Activated CD4-positive, alpha-beta T cell treated with anti-CD3 and anti-CD28 coated beads, Interleukin-2, amount 10 ng/mL, durations not matched to agents 24 days and 14 days (primary cell): ENCODE measurements at regions not wholly inside any gene's neighbourhood (a gene's known extent, or its start where the extent isn't known, plus 50 kb on each side); places are given as distances from the start of the nearest gene placed in this dataset.

Experiments used
- DNase-seq: peaks from one replicate; pipeline ENCODE4 v3.0.0; 2022
- H3K27ac Mint-ChIP-seq: one replicate; pipeline ENCODE4 v1.8.0; 2022; ENCODE audit warnings: mild to moderate bottlenecking, mixed read lengths
- H3K27me3 Mint-ChIP-seq: one replicate; pipeline ENCODE4 v1.8.0; 2022; ENCODE audit warnings: mixed read lengths
- H3K36me3 Mint-ChIP-seq: one replicate; pipeline ENCODE4 v1.8.0; 2022; ENCODE audit warnings: low read depth, mild to moderate bottlenecking, mixed read lengths
- H3K4me1 Mint-ChIP-seq: one replicate; pipeline ENCODE4 v1.8.0; 2021; ENCODE audit warnings: mixed read lengths
- H3K4me3 Mint-ChIP-seq: one replicate; pipeline ENCODE4 v1.8.0; 2022; ENCODE audit warnings: mild to moderate bottlenecking, moderate library complexity, mixed read lengths
- H3K9me3 Mint-ChIP-seq: one replicate; pipeline ENCODE4 v1.8.0; 2021; ENCODE audit warnings: mixed read lengths
- intact Hi-C: fragments of 100-400 bp; cut with micrococcal nuclease; formaldehyde crosslinking; loops from one replicate; pipeline ENCODE4 v1.15.1; 2023

DNA sequence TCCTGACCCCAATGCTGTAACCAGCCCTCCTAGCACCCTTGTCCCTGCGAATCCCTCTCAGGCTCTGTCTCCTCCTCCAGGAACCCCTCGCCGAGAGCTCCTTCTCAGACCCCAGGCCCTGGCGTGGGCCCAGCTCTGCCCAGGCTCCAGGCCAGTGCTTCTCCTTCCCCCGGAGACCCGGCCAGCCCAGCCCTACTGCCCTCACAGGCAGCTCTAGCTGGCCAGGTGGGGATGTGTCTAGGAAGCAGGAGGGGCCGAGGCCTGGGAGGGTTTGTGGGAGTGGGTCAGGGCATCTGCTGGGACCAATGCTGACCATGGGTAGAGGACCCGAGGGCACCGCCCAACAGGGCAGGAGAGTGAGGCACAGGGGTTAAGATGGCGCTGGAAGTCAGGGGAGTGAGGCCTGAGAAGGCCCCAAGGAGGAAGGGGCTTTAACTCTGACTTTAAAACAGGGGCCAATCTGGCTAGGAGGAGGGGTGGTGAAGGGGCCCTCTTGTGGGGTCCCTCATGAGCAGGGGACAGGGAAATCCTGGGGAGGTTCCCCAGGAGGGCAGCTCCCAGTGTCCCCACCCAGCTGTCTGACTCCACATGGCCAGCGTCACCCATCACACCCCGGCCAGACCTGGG, 64.7 kb upstream of the NKX1-1 start:
- DNase-seq = no peak
- peaks cover 18% of the 10 kb centered on the region for H3K9me3 Mint-ChIP-seq
- intact Hi-C loops = no loop called here
- H3K4me1 Mint-ChIP-seq = no peaks in the 10 kb centered on the region
- no peak overlapping the region for H3K4me3 Mint-ChIP-seq
- H3K36me3 Mint-ChIP-seq = no peaks in the 10 kb centered on the region
- peaks cover 4% of the 10 kb centered on the region for H3K27me3 Mint-ChIP-seq
- no peak overlapping the region for H3K27ac Mint-ChIP-seq

DNA sequence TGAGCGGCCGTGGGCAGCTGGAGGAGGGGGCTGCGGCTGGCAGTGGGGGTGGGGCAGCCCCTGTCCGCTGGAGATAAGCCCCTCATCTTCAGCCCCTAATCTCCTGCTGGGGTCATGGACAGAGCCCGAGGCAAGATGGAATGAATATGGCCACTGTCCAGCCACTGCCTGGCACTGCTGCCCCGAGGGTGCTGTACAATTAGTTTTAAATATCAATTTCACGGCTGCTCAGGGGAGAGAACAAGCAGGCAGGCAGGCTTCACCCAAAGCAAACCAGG, 64.1 kb upstream of the NKX1-1 start:
- Mint-ChIP-seq H3K4me3 (no peak overlapping the region), H3K4me1 (no peaks in the 10 kb centered on the region)

DNA sequence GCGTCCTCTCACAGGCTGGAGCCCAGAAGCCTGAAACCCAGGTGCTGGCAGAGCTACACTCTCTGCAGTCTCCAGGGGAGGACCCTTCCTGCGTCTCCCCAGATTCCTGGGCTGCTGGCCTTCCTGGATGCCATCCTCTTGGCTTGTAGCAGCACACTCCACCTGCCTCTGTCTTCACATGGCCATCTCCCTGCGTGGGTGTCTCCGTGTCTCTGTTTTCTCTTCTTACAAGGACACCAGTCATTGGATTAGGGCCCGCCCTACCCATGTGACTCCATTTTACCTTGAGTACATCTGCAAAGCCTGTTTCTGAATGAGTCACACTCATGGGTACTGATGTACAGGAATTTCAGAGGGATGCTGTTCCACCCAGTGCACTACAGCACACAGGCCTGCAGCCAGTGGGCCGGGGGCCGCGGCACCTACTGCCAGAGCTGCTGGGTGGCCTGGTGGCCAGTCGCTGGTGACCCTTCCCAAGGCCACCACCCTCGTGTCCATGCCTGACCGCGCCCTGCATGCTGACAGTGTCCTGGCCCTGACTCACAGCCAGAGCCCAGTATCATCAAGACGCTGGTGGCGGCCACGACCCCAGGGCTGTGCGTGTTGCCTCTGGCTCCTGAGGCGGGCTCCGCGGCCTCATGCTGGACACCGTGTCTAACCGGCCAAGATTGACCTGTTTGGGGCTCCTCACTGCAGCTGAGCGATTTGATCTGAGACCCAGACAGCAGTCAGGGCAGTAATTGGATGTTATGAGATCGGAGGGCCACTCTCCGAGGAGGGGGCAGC, 63.6 kb upstream of the NKX1-1 start:
- peaks cover 4% of the 10 kb centered on the region for H3K27me3 Mint-ChIP-seq
- H3K4me3 Mint-ChIP-seq = no peak overlapping the region
- DNase-seq = no peak
- H3K27ac Mint-ChIP-seq = no peak overlapping the region
- H3K4me1 Mint-ChIP-seq = no peaks in the 10 kb centered on the region
- intact Hi-C loops = no loop called here
- H3K36me3 Mint-ChIP-seq = no peaks in the 10 kb centered on the region
- peaks cover 12% of the 10 kb centered on the region for H3K9me3 Mint-ChIP-seq

More for the DNA sequence above, 64.1 kb upstream of the NKX1-1 start:
- intact Hi-C loops = no loop called here
- Mint-ChIP-seq H3K36me3 (no peaks in the 10 kb centered on the region), H3K27ac (no peak overlapping the region), H3K9me3 (peaks cover 13% of the 10 kb centered on the region), H3K27me3 (peaks cover 4% of the 10 kb centered on the region)
- no peak for DNase-seq

DNA sequence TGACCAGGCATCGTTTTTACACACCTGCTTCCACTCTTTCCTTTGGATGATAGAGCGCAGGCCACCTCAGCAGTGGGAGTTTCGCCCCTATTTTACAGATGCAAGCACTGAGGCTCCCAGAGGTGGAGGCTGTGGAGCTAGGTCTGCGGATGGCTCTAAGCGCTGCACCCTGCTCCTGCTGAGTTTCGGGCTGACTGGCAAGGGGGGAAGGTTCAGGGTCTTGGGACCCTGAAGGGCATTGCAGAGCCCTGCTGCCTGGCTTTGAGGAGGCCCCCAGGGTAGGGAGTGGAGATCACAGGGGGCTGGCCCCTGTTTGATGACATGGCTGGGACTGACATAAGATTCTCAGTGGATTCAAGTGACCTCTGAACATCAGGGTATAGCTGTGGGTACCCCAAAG, 62.8 kb upstream of the NKX1-1 start:
- H3K4me1 Mint-ChIP-seq = no peaks in the 10 kb centered on the region
- no peak overlapping the region for H3K27ac Mint-ChIP-seq
- no peak overlapping the region for H3K4me3 Mint-ChIP-seq
- DNase-seq = no peak
- peaks cover 4% of the 10 kb centered on the region for H3K27me3 Mint-ChIP-seq
- intact Hi-C loops = no loop called here
- H3K36me3 Mint-ChIP-seq = no peaks in the 10 kb centered on the region
- peaks cover 12% of the 10 kb centered on the region for H3K9me3 Mint-ChIP-seq

DNA sequence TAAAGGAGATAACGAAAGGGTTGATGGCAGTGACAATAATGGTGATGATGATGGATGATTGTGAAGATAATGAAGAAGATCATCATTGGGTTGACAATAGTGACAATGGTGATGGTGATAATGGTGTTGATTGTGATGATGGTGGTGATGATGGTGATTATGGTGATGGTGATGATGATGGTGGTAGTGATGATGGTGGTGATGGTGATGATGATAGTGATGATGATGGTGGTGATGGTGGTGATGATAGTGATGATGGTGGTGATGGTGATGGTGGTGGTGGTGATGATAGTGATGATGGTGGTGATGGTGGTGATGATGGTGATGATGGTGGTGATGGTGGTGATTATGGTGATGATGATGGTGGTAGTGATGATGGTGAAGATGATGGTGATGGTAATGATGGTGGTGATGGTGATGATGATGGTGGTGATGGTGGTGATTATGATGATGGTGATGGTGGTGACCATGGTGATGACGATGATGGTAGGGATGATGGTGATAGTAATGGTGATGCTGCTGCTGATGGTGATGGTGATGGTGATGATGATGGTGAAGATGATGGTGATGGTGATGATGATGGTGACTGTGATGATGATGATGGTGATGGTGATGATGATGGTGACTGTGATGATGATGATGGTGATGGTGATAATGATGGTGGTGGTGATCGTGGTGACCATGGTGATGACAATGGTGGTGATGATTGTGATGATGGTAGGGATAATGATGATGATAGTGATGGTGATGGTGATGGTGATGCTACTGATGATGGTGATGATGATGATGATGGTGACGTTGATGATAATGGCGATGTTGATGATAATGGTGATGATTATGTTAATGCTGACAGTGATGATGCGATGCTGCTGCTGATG, 61.6 kb upstream of the NKX1-1 start:
- intact Hi-C loops = no loop called here
- Mint-ChIP-seq H3K27me3 (peaks cover 4% of the 10 kb centered on the region), H3K4me1 (no peaks in the 10 kb centered on the region), H3K9me3 (peaks cover 12% of the 10 kb centered on the region), H3K27ac (no peak overlapping the region), H3K4me3 (no peak overlapping the region), H3K36me3 (no peaks in the 10 kb centered on the region)
- no peak for DNase-seq

DNA sequence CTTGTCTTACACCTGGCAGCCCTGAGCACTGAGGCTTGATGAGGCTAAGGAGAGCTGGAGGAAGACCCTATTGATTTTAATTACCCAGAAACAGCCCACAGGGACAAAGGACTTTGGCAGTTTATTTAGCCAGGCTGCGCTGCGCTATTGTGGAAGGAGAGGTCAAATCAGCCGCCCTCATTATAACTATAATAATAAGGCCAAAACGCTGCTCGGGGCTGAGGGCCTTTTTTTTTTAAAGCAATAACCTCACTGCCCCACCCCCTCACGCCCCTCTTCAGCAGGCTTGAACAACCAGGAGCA, 60.6 kb upstream of the NKX1-1 start:
- H3K4me1 Mint-ChIP-seq = no peaks in the 10 kb centered on the region
- H3K36me3 Mint-ChIP-seq = no peaks in the 10 kb centered on the region
- H3K9me3 Mint-ChIP-seq = peaks cover 12% of the 10 kb centered on the region
- no peak overlapping the region for H3K4me3 Mint-ChIP-seq
- H3K27me3 Mint-ChIP-seq = no peaks in the 10 kb centered on the region
- H3K27ac Mint-ChIP-seq = no peak overlapping the region
- intact Hi-C loops = no loop called here
- no peak for DNase-seq

DNA sequence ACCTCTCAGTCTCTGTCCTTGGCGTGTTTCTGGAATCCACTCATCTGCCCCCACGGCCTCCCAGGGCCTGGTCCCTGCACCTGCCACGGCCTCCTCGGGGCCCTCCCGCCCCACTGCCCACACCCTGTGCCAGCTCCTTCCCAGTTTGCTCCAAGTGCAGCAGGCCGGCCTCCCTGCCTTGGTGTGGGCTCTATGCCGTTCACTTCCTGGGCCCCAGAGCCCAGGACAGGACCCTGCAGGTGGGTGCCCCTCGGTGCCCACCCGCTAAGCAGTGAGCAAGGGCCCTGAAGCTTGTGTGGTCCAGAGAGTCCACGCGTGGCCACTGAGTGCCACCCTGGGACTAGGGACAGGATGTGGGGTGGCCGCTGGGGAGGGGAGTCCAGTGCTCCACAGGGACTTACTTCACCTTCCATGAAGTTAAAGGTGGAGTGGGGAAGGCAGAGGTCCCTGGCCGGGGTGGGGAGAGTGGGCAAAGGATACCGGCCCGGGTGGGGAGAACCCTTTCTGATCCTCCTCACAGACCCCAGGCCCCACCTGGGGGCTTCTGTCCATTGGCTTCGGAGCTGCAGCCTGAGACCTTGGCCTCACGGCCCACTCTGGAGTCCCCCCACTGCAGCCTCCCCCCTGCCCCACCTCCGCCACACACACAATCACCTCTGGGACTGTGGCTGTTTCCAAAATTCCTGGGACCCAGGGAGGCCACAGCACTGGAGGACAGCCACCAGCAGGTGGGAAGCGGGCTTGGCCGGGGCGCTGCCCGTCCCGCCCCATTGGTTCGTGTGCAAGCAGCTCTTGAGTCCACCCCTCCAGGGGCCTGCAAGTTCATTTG, 60.0 kb upstream of the NKX1-1 start:
- Mint-ChIP-seq H3K27ac (no peak overlapping the region), H3K4me3 (no peak overlapping the region), H3K9me3 (peaks cover 12% of the 10 kb centered on the region), H3K27me3 (no peaks in the 10 kb centered on the region), H3K36me3 (no peaks in the 10 kb centered on the region), H3K4me1 (no peaks in the 10 kb centered on the region)
- no peak for DNase-seq
- intact Hi-C loops = no loop called here

DNA sequence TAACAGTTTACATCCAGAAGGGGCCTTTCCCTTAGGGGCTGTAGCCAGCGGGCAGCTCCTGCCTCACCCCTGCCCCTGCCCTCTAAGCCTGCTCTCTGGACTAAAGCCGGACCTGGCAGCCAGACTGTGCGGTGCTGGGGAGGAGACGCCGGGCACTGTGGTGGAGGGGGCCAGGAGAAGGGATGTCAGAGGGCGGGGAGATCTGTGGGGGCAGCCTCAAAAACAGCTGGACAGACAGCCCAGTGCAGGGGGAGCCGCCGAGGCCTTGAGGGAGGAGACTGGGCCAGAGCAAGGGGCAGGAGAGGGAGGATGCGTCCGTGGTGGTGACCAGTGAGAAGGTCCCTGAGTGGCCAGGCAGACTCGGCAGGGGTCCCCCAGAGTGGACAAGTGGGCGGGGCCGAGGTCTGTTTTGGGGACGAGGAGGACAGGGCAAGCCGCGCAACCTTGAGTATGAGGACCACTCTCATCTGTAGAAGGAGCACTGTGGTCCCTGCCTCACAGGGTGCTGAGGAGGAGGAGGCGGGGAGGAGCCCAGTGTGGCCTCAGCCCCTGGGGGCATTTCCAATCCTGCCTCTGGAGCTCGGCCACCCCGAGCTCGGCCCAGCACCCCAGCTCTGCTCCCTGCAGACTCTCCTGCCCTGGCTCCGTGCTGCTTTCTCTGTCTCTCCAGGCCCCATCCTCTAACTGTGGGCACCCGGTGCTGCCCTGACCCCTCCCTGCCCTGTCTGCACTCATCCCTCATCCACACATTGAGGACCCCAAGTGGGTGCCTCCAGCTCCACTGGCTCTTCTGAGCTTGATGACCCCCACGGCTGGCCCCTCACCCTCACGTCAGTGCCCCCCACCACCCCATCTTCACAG, 59.2 kb upstream of the NKX1-1 start:
- H3K4me3 Mint-ChIP-seq = no peak overlapping the region
- peaks cover 12% of the 10 kb centered on the region for H3K9me3 Mint-ChIP-seq
- no peaks in the 10 kb centered on the region for H3K36me3 Mint-ChIP-seq
- no peak for DNase-seq
- H3K27ac Mint-ChIP-seq = no peak overlapping the region
- intact Hi-C loops = no loop called here
- no peaks in the 10 kb centered on the region for H3K27me3 Mint-ChIP-seq
- no peaks in the 10 kb centered on the region for H3K4me1 Mint-ChIP-seq

DNA sequence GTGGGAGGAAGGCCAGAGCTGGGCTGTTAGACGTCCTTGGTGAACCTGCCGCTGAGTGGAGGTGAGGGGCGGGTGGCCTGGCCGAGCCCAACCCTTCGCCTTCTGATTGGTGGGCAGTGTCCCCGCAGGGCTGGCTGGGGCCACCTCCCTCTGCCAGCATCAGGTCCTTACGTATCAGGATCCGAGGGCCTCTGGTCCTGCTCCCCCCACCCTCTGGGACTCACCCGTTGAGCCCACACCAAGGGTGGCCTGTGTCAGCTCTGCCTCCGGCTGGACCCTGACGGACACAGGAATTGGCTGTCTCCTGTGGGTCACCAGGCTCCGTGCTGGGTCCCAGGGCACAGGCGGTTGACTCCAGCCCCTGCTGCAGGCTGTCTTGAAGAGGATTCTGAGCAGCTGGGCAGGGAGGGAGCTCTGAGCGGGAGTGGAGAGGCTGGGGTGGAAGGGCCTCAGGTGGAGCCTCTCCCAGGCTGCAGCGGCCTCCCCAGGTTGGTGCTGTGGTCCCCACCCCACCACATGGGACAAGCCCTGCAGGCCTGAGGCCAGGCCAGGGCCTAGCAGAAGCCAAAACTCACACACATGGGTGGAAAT, 58.4 kb upstream of the NKX1-1 start:
- Mint-ChIP-seq H3K4me3 (no peak overlapping the region), H3K27me3 (no peaks in the 10 kb centered on the region), H3K9me3 (peaks cover 12% of the 10 kb centered on the region), H3K27ac (no peak overlapping the region), H3K36me3 (no peaks in the 10 kb centered on the region), H3K4me1 (no peaks in the 10 kb centered on the region)
- intact Hi-C loops = no loop called here
- DNase-seq = no peak

DNA sequence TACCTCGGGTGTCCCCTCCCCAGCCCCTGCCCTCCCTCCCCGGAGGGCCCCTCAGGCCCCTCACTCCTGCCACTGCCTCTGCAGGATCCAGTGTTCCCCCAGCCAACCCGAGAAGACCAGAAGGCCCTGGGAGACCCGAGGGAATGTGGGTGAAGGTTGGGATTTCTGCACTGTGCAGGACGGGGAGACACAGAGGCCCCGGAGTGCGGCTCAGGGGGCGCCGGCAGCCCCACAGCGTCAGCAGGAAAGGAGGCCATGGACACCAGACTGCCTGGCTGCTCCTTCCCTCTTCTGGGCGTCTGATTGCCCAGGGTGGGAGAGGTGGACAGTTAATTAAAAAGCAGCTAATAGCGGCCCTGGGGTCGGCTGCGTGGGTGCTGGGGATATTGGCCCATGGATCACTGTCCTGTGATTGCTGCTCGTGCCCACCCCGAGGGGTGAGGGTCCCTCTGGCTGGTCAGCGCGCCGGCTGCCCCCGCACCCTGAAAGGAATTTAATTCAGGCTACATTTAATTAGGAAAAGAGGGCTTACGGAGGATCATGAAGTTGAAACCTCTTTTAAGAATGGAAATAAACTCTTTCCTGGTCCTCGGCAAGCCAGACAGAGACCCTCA, 57.8 kb upstream of the NKX1-1 start:
- Mint-ChIP-seq H3K27ac (no peak overlapping the region), H3K9me3 (peaks cover 12% of the 10 kb centered on the region), H3K4me1 (no peaks in the 10 kb centered on the region), H3K4me3 (no peak overlapping the region), H3K36me3 (no peaks in the 10 kb centered on the region), H3K27me3 (no peaks in the 10 kb centered on the region)
- intact Hi-C loops = no loop called here
- no peak for DNase-seq

DNA sequence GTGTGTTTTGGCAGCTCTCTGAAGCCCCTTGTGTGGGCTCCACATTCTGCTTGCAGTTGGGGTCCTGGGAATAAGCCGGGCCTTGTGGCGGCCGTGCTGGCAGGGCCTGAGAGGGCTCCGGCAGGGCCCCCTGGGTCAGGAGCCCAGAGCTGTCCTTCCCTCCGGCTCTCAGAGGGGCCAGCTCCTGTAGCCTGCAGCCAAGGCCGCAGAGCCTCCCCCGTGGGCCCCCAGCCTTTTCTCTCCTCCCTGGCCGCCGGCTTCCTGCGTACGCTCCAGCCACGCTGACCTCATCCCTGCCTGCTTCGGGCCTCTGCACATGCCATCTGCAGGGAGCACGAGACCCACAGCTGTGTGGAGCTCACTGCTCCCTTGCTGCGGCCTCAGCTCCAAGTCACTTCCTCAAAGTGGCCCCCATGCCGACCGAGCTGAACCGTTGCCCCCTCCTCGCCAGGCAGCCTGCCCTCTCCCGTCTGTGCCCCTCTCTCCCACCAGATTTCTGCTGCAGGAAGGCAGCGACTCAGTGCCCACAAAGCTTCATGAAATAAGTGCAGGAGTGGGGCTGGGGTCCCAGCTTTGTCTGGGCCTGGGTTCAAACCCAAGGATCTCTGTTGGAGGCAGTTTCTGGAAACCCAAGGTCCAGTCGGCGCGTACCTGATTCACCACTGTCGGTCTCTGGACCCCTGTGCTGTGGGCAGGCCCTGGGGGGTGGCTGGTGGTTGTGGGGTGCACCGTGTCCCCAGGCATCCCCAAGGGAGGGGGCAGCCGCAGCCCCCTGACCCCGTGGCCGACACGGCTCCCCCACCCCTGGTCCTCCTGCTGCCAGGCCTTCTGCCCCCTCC, 57.1 kb upstream of the NKX1-1 start:
- Mint-ChIP-seq H3K4me3 (no peak overlapping the region), H3K9me3 (peaks cover 12% of the 10 kb centered on the region), H3K27ac (no peak overlapping the region), H3K36me3 (no peaks in the 10 kb centered on the region), H3K27me3 (peaks cover 3% of the 10 kb centered on the region), H3K4me1 (no peaks in the 10 kb centered on the region)
- intact Hi-C loops = no loop called here
- DNase-seq = no peak

DNA sequence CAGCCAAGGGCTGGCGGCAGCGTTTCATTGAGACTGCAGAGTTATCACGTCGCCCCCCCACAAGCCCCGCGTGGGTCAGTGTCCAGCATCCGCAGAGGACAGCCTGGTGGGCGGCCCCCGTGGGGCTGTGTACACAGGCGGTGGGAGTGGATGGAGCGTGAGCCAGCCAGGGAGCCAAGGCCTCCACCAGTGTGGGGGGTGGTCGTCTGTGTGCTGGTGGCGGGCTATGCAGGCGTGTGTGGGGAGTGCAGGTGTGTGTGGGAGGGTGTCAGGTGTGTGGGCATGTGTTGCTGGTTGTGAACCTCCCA, 56.5 kb upstream of the NKX1-1 start:
- Mint-ChIP-seq H3K4me3 (no peak overlapping the region), H3K27ac (no peak overlapping the region), H3K36me3 (no peaks in the 10 kb centered on the region), H3K9me3 (peaks cover 9% of the 10 kb centered on the region), H3K27me3 (peaks cover 7% of the 10 kb centered on the region), H3K4me1 (no peaks in the 10 kb centered on the region)
- no peak for DNase-seq
- intact Hi-C loops = no loop called here
